ENCODE measurements at regions not wholly inside any gene's neighbourhood (a gene's known extent, or its start where the extent isn't known, plus 50 kb on each side); places are given as distances from the start of the nearest gene placed in this dataset.
A peak's percentile ranks its signal among the peaks of the same experiment; 100 is the strongest.

GRCh38 chr14:38336298-38336697 lies 80.4 kb upstream of the CLEC14A start:
- H3K27me3 ChIP-seq, result no peaks in the 10 kb centered on the region
- no peaks in the 10 kb centered on the region for H3K9me3 ChIP-seq
- no peak for DNase-seq (ENCODE audit: low spot score)
- TF ChIP-seq, protein P1, sequence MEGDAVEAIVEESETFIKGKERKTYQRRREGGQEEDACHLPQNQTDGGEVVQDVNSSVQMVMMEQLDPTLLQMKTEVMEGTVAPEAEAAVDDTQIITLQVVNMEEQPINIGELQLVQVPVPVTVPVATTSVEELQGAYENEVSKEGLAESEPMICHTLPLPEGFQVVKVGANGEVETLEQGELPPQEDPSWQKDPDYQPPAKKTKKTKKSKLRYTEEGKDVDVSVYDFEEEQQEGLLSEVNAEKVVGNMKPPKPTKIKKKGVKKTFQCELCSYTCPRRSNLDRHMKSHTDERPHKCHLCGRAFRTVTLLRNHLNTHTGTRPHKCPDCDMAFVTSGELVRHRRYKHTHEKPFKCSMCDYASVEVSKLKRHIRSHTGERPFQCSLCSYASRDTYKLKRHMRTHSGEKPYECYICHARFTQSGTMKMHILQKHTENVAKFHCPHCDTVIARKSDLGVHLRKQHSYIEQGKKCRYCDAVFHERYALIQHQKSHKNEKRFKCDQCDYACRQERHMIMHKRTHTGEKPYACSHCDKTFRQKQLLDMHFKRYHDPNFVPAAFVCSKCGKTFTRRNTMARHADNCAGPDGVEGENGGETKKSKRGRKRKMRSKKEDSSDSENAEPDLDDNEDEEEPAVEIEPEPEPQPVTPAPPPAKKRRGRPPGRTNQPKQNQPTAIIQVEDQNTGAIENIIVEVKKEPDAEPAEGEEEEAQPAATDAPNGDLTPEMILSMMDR (IDR thresholded peaks at IDR 0.05), result no peak
- H3K4me1 ChIP-seq, result no peaks in the 10 kb centered on the region
- no peaks in the 10 kb centered on the region for H3K36me3 ChIP-seq
- H3K27ac ChIP-seq, result no peak overlapping the region
- no peak overlapping the region for H3K4me3 ChIP-seq

DNA sequence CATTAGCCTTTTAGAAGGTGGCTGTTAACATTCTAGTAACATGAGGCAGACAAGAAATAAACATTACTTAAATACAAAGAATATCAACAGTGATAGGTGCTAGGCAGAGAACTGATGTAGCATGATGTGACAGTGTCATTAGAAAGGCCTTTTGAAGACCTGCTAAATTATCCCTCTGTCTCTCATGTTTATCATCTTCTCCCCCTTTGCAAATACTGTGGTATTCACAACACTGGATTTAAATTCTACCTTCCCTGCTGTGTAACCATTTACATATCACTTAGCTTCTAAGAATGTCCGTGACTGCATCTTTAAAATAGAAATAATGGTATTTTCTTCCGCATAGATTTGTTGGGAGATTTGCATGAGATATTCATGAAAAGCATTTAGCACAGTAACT lies 74.4 kb upstream of the CLEC14A start:
- Histone ChIP-seq H3K27ac (no peak overlapping the region), H3K4me3 (no peak overlapping the region), H3K4me1 (no peaks in the 10 kb centered on the region), H3K36me3 (no peaks in the 10 kb centered on the region), H3K9me3 (no peaks in the 10 kb centered on the region), H3K27me3 (no peaks in the 10 kb centered on the region)
- no peak for DNase-seq (ENCODE audit: low spot score)
- TF ChIP-seq, protein P1 (IDR thresholded peaks at IDR 0.05), result no peak

- TF ChIP-seq, protein P1 (IDR thresholded peaks at IDR 0.05), result no peak
- no peaks in the 10 kb centered on the region for H3K36me3 ChIP-seq
- no peak for DNase-seq (ENCODE audit: low spot score)
- H3K27me3 ChIP-seq, result no peaks in the 10 kb centered on the region
- no peak overlapping the region for H3K27ac ChIP-seq
- no peaks in the 10 kb centered on the region for H3K9me3 ChIP-seq
- no peak overlapping the region for H3K4me3 ChIP-seq
- no peaks in the 10 kb centered on the region for H3K4me1 ChIP-seq
These were observed 73.4 kb upstream of the CLEC14A start for GRCh38 chr14:38329246-38329645.

GRCh38 chr14:38316922-38317321 lies 61.0 kb upstream of the CLEC14A start:
- no peak overlapping the region for H3K4me3 ChIP-seq
- no peak overlapping the region for H3K27ac ChIP-seq
- TF ChIP-seq, protein P1 (IDR thresholded peaks at IDR 0.05), result no peak
- DNase-seq (ENCODE audit: low spot score), result no peak
- no peaks in the 10 kb centered on the region for H3K36me3 ChIP-seq
- H3K4me1 ChIP-seq, result peaks cover 0 to under 1% of the 10 kb centered on the region in 2 donors
- no peaks in the 10 kb centered on the region for H3K27me3 ChIP-seq
- H3K9me3 ChIP-seq, result no peaks in the 10 kb centered on the region

GRCh38 chr14:38311655-38312054 lies 55.8 kb upstream of the CLEC14A start:
- TF ChIP-seq, protein P1 (IDR thresholded peaks at IDR 0.05), result no peak
- Histone ChIP-seq H3K27ac (no peak overlapping the region), H3K9me3 (no peaks in the 10 kb centered on the region), H3K27me3 (no peaks in the 10 kb centered on the region), H3K36me3 (no peaks in the 10 kb centered on the region), H3K4me3 (no peak overlapping the region), H3K4me1 (peaks cover 0 to 3% of the 10 kb centered on the region in 2 donors)
- no peak for DNase-seq (ENCODE audit: low spot score)

DNA sequence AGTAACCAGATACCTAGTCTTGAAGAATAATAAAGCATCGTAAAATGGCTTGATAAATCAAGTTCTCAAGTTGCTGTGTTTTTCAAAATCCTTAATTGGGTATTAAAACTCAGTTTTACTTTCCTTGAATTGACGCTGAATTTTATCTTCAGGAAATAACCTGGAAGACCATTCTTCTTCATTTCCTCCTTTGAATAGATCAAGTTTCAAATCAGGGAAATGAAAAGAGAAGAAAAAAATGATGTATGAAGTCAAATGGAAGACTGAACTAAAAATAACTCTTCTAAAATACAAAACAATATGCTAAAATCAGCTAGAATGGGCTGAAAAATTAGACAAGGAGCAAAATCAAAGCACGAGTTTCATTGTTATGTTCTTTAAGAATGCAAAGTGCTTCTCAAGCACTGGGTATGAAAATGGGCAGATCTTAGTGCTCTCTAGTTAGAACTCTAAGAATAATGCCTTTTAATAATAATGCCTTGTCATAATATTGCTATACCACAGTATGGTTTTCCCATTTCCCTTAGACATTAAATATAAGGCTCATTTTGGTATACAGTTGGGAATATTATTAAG lies 54.6 kb upstream of the CLEC14A start:
- H3K4me3 ChIP-seq, result no peak overlapping the region
- H3K27me3 ChIP-seq, result no peaks in the 10 kb centered on the region
- H3K4me1 ChIP-seq, result peaks cover 0 to 3% of the 10 kb centered on the region in 2 donors
- no peaks in the 10 kb centered on the region for H3K36me3 ChIP-seq
- peak overlapping the region; percentile 2 to 48 for H3K27ac ChIP-seq
- peaks cover 0 to 5% of the 10 kb centered on the region in 2 donors for H3K9me3 ChIP-seq
- TF ChIP-seq, protein P1 (IDR thresholded peaks at IDR 0.05), result no peak
- DNase-seq (ENCODE audit: low spot score), result no peak

Data from right atrium auricular region (tissue), 2 donors.